ENCODE measurements at regions not wholly inside any gene's neighbourhood (a gene's known extent, or its start where the extent isn't known, plus 50 kb on each side); places are given as distances from the start of the nearest gene placed in this dataset.

GRCh38 chr4:167606551-167606950 lies 372.3 kb upstream of the SPOCK3 start:
- CTCF ChIA-PET, result no interaction called here
- no peak overlapping the region for H3K4me3 Mint-ChIP-seq (ENCODE audit: unreplicated experiment)
- H3K4me1 Mint-ChIP-seq (ENCODE audit: low read depth, unreplicated experiment), result no peaks in the 10 kb centered on the region
- TF ChIP-seq, protein P1, sequence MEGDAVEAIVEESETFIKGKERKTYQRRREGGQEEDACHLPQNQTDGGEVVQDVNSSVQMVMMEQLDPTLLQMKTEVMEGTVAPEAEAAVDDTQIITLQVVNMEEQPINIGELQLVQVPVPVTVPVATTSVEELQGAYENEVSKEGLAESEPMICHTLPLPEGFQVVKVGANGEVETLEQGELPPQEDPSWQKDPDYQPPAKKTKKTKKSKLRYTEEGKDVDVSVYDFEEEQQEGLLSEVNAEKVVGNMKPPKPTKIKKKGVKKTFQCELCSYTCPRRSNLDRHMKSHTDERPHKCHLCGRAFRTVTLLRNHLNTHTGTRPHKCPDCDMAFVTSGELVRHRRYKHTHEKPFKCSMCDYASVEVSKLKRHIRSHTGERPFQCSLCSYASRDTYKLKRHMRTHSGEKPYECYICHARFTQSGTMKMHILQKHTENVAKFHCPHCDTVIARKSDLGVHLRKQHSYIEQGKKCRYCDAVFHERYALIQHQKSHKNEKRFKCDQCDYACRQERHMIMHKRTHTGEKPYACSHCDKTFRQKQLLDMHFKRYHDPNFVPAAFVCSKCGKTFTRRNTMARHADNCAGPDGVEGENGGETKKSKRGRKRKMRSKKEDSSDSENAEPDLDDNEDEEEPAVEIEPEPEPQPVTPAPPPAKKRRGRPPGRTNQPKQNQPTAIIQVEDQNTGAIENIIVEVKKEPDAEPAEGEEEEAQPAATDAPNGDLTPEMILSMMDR (IDR thresholded peaks at IDR 0.05; ENCODE audit: insufficient read depth in 1 of 2, low read depth in 1 of 2, low read length in 1 of 2, severe bottlenecking in 1 of 2, unreplicated experiment in 1 of 2), result no peak
- DNase-seq, result no peak
- no peaks in the 10 kb centered on the region for H3K27me3 ChIP-seq (replicated peaks; ENCODE audit: control insufficient read depth, insufficient read depth, low read length)
- H3K27ac Mint-ChIP-seq (ENCODE audit: unreplicated experiment), result no peak overlapping the region
- POLR2A ChIA-PET, result no interaction called here
- no peak overlapping the region for H3K4me3 ChIP-seq (ENCODE audit: low read depth, low read length)
- no peaks in the 10 kb centered on the region for H3K9me3 ChIP-seq
- no peaks in the 10 kb centered on the region for H3K4me1 ChIP-seq
- H3K36me3 ChIP-seq (ENCODE audit: control insufficient read depth, insufficient read depth, low read length), result no peaks in the 10 kb centered on the region
- intact Hi-C loops (cut with micrococcal nuclease; ENCODE audit: unreplicated experiment), result no loop called here
- BruUV-seq (replicated peaks), result no TSS peak
- H3K9me3 Mint-ChIP-seq (ENCODE audit: unreplicated experiment), result no peaks in the 10 kb centered on the region
- H3K36me3 Mint-ChIP-seq (ENCODE audit: insufficient read depth, unreplicated experiment), result no peaks in the 10 kb centered on the region
- H3K27me3 Mint-ChIP-seq (ENCODE audit: insufficient read depth, unreplicated experiment), result no peaks in the 10 kb centered on the region

DNA sequence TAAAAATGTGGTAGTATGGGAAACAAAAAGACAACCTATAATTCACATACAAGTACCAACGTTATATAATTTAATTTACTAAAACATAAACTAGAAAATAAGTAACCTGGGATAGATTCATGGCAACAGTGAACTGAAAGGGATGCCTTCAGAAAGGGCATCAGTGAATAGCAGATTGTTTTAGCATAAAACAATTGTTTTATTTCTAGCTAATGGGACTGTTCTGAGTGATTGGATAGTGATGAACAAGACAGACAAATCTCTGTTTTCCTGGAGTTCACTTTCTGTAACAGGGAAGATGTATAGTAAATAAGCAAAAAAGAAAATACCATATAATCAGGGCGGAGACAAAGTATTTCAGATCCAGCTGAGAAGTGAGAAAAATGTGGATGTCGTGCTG lies 379.1 kb upstream of the SPOCK3 start:
- no peaks in the 10 kb centered on the region for H3K4me1 Mint-ChIP-seq (ENCODE audit: low read depth, unreplicated experiment)
- BruUV-seq (replicated peaks), result no TSS peak
- Histone ChIP-seq H3K36me3 (ENCODE audit: control insufficient read depth, insufficient read depth, low read length) (no peaks in the 10 kb centered on the region), H3K4me1 (no peaks in the 10 kb centered on the region), H3K9me3 (no peaks in the 10 kb centered on the region), H3K4me3 (ENCODE audit: low read depth, low read length) (no peak overlapping the region), H3K27me3 (replicated peaks; ENCODE audit: control insufficient read depth, insufficient read depth, low read length) (no peaks in the 10 kb centered on the region)
- CTCF ChIA-PET, result no interaction called here
- POLR2A ChIA-PET, result no interaction called here
- H3K27me3 Mint-ChIP-seq (ENCODE audit: insufficient read depth, unreplicated experiment), result no peaks in the 10 kb centered on the region
- H3K36me3 Mint-ChIP-seq (ENCODE audit: insufficient read depth, unreplicated experiment), result no peaks in the 10 kb centered on the region
- H3K4me3 Mint-ChIP-seq (ENCODE audit: unreplicated experiment), result no peak overlapping the region
- no peak overlapping the region for H3K27ac Mint-ChIP-seq (ENCODE audit: unreplicated experiment)
- H3K9me3 Mint-ChIP-seq (ENCODE audit: unreplicated experiment), result no peaks in the 10 kb centered on the region
- no peak for DNase-seq
- TF ChIP-seq, protein P1 (IDR thresholded peaks at IDR 0.05; ENCODE audit: insufficient read depth in 1 of 2, low read depth in 1 of 2, low read length in 1 of 2, severe bottlenecking in 1 of 2, unreplicated experiment in 1 of 2), result no peak
- intact Hi-C loops (cut with micrococcal nuclease; ENCODE audit: unreplicated experiment), result no loop called here

GRCh38 chr4:167614866-167615265 lies 380.6 kb upstream of the SPOCK3 start:
- Mint-ChIP-seq H3K4me1 (ENCODE audit: low read depth, unreplicated experiment) (no peaks in the 10 kb centered on the region), H3K36me3 (ENCODE audit: insufficient read depth, unreplicated experiment) (no peaks in the 10 kb centered on the region), H3K27ac (ENCODE audit: unreplicated experiment) (no peak overlapping the region), H3K27me3 (ENCODE audit: insufficient read depth, unreplicated experiment) (no peaks in the 10 kb centered on the region), H3K9me3 (ENCODE audit: unreplicated experiment) (no peaks in the 10 kb centered on the region), H3K4me3 (ENCODE audit: unreplicated experiment) (no peak overlapping the region)
- H3K9me3 ChIP-seq, result no peaks in the 10 kb centered on the region
- no peaks in the 10 kb centered on the region for H3K36me3 ChIP-seq (ENCODE audit: control insufficient read depth, insufficient read depth, low read length)
- BruUV-seq (replicated peaks), result no TSS peak
- ChIA-PET CTCF (no interaction called here), POLR2A (no interaction called here)
- no peaks in the 10 kb centered on the region for H3K4me1 ChIP-seq
- H3K27me3 ChIP-seq (replicated peaks; ENCODE audit: control insufficient read depth, insufficient read depth, low read length), result no peaks in the 10 kb centered on the region
- H3K4me3 ChIP-seq (ENCODE audit: low read depth, low read length), result no peak overlapping the region
- DNase-seq, result no peak
- TF ChIP-seq, protein P1 (IDR thresholded peaks at IDR 0.05; ENCODE audit: insufficient read depth in 1 of 2, low read depth in 1 of 2, low read length in 1 of 2, severe bottlenecking in 1 of 2, unreplicated experiment in 1 of 2), result no peak
- intact Hi-C loops (cut with micrococcal nuclease; ENCODE audit: unreplicated experiment), result no loop called here

Data from Caco-2 (cell line).